Choroid plexus epithelial cell (primary cell): ENCODE measurements at regions not wholly inside any gene's neighbourhood (a gene's known extent, or its start where the extent isn't known, plus 50 kb on each side); places are given as distances from the start of the nearest gene placed in this dataset.

Experiments
- DNase-seq: peaks from one replicate; pipeline ENCODE4 v3.0.0-alpha.2; 2010; ENCODE audit warnings: low read depth
- H3K4me3 ChIP-seq: 2 replicates; pipeline ENCODE4 v1.5.1; 2011; ENCODE audit warnings: low read depth, mild to moderate bottlenecking, control low read depth, low read length, moderate library complexity
- TF ChIP-seq, protein P1 (sequence below): conservative IDR thresholded peaks from 2 replicates; pipeline ENCODE4 v1.5.1; 2011; ENCODE audit warnings: low read depth, mild to moderate bottlenecking, control low read depth, inconsistent platforms, low read length, moderate library complexity

DNA sequence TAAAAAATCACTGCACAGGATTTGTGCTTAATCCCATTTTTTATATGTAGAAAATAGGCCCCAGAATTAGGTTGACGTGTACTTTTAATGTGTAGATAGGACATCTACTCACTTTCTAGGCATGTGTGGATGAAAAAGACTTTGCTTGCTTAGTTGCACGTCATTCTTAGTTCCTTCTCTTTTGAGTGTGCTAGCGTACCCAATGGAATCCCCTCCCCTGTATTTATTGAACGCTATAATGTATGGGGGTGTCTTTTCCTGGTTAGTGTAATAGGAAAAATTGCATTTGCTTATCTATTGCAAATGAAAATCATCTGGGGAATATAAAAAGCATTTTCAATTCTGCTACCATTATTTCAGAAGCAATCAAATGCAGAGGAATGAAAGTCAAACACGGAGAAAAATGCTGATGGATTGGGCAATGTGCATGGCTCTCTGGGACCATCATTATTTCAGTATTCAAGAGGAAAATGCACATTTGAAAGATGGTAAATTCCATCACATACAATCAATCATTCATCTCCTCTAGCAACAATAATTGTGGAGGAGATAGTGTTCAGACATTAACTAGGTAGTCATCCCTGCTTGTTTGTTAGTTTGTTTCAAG is 277.0 kb upstream of the B3GALT2 start:
- H3K4me3 ChIP-seq = no peak overlapping the region
- no peak for DNase-seq
- TF ChIP-seq, protein P1, sequence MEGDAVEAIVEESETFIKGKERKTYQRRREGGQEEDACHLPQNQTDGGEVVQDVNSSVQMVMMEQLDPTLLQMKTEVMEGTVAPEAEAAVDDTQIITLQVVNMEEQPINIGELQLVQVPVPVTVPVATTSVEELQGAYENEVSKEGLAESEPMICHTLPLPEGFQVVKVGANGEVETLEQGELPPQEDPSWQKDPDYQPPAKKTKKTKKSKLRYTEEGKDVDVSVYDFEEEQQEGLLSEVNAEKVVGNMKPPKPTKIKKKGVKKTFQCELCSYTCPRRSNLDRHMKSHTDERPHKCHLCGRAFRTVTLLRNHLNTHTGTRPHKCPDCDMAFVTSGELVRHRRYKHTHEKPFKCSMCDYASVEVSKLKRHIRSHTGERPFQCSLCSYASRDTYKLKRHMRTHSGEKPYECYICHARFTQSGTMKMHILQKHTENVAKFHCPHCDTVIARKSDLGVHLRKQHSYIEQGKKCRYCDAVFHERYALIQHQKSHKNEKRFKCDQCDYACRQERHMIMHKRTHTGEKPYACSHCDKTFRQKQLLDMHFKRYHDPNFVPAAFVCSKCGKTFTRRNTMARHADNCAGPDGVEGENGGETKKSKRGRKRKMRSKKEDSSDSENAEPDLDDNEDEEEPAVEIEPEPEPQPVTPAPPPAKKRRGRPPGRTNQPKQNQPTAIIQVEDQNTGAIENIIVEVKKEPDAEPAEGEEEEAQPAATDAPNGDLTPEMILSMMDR = no peak

DNA sequence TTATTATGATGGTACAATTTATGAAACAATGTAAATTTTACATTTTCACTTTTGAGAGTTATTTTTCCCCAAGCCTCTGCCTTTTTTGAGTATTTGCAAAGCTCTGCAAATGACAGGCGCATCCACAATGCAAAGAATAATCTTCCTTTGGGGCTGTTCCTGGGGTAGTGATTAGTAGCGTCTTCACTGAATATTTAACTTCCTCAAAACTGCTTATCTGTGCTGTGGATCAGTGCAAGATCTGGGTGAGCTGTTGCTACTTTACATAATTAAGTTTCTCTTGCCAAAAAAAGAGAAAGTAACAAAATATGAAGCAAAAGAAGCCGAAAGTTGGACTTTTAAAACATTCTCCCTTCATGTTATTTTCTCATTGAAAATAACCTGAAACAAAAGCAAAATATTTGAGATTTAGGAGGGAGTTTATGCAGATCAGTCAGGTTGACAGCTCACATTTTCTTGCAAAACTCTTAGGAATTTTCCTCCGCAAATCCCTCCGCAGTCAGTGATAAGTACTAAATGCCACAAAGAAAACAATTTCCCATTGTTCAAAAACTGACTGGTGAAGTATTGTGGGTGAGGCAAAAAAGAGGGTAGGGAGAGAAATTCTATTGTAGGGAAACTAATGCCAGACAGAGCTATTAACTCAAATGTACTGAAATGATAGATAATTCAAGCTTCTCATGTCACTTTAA is 276.4 kb upstream of the B3GALT2 start:
- H3K4me3 ChIP-seq = no peak overlapping the region
- TF ChIP-seq, protein P1 = no peak
- peak; percentile 60 for DNase-seq

DNA sequence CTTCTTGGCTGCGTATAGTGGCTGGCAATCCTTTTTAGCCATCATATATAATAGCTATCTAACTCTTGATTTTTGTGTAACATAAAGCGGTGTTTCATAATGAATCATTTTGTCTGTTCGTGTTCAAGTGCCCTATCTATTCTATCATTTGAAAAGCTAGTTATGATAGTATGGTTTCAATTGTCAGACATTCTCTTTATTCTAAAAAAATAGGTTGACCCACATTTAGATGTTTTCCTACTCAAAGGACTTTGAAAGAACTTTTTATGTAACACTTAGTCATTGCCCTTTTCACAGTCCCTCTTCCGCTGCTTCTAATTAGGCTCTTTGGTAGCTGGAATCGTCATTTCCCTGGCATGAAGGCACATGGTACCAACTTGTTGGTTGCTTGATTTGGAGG is 272.2 kb upstream of the B3GALT2 start:
- TF ChIP-seq, protein P1 = no peak
- no peak overlapping the region for H3K4me3 ChIP-seq
- no peak for DNase-seq

DNA sequence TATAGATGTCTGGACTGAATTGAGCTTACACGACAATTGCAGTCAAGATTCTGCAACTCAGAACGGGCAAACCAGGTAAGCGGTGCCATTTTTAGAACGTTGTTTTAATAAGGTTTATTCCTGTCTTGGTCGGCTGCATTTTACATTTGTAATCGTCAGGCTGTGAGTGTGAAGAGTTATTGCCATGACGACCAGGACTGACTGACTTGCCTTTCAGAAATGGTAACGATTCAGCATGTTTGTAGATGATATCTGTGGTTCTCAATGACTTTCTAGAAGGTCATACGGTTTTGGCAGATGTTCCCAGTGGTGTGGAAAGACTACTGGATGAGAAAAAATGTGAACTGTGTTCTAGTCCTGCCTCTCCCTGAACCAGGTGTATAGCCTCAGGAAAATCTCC is 271.3 kb upstream of the B3GALT2 start:
- H3K4me3 ChIP-seq = no peak overlapping the region
- no peak for DNase-seq
- TF ChIP-seq, protein P1 = no peak

DNA sequence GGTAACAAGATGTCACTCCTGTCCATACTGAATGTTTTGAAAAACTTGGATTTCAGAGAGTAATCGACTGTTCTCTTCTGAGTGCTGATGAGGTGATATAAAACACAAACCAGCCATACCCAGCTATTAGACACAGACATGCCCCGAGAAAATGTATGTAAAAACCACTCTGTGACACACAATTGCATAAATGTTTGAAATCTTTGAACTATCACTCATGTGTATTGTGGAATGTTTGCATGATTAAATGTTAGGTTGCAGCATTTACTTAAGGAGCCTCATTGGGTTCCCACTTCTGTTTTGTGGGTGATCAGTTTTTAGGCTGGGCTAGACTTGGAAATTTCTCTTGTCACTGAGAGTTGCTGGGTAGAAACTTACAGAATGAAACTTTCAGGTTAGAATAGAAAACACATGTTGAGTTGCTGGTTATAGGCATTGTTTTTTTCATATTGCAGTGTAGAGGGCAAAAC is 270.4 kb upstream of the B3GALT2 start:
- TF ChIP-seq, protein P1 = no peak
- peak; percentile 16 for DNase-seq

DNA sequence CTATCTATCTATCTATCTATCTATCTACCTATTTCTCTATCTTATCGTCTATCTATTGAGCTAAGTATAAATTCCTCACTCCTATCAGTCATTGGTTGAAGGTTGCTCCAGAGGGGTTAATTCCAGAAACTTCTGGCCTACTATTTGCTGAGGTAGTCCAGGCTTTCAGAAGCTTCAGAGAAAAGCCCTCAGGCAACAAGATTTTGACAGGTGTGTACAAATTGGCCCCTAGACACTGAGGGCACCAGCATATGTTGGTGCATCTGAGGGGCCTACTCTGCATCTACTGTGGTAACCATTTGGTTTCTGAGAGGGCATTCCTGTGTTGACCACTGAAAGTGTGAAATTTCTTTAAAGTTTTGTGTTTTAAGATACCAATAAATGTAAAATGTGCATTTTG is 265.2 kb upstream of the B3GALT2 start:
- no peak overlapping the region for H3K4me3 ChIP-seq
- no peak for DNase-seq
- TF ChIP-seq, protein P1 = no peak

More for the DNA sequence above, 270.4 kb upstream of the B3GALT2 start:
- H3K4me3 ChIP-seq = no peak overlapping the region

DNA sequence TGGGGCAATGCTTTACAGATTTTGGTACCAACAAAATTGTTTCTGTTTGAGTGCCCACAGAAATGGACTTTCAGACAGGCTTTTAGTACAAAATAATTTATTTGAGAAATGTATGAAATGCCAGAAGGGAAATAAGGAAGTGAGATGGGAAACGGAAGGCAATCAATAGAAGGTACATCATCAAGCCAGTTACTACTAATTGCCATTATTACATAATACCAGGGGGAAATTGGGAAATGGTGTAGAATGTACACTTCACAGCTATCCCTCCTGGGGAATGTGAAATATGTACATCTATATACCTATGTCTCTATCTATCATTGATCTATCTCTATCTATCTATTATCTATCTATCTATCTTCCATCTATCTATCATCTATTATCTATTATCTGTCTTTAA is 264.6 kb upstream of the B3GALT2 start:
- no peak for DNase-seq
- TF ChIP-seq, protein P1 = no peak
- no peak overlapping the region for H3K4me3 ChIP-seq
